ENCODE measurements at regions not wholly inside any gene's neighbourhood (a gene's known extent, or its start where the extent isn't known, plus 50 kb on each side); places are given as distances from the start of the nearest gene placed in this dataset.
"Not testable (repeated sequence)": the region's sequence is repeated elsewhere in the genome, so short reads cannot be mapped to it uniquely, and the experiment has no call there.

DNA sequence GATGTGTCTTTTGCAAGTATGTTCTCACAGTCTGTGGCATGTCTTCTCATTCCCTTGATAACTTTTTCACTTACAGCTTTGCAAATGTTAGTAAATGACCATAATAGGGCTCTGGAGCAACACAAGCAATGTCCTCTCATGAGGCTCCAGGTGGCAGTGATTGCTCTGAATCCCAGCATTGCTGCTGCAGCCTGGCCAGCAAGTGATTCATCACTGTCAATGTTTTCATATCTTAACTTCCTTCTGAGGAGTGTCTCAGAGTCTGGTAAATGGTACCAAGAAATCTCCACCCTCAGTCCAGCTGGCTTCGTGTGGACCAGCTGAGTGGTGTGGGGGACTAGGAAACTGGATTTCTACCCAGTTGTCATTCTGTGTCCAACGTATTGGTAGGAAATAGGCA lies 139.6 kb downstream of the MYLK4 start:
- no peak for DNase-seq (ENCODE audit: insufficient read length, low spot score)

DNA sequence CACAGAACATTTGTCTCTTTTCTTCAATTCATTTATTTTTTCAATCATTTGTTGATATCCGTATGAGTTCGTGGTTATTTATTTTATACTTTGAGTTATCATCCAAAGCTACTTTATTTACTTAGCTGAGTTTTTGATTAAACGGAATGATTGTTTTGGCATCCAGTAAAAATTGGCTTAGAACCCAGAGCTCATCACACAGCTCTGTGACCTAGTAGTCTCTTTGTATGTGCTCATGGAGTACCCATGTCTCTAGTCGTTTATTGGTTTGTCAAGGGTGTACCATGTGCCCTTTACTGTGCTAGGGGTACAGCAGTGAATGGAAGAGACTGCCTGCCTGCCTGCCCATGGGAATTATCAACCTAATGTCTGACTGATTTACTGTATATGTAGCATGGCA lies 142.2 kb downstream of the MYLK4 start:
- DNase-seq (ENCODE audit: insufficient read length, low spot score) (no peak), FAIRE-seq (no peak)

More for the DNA sequence above, 139.6 kb downstream of the MYLK4 start:
- no peak for FAIRE-seq

- FAIRE-seq (no peak), DNase-seq (ENCODE audit: insufficient read length, low spot score) (no peak)
These were observed 150.4 kb downstream of the MYLK4 start for GRCh38 chr6:2600363-2600762.

GRCh38 chr6:2599817-2600216 lies 150.9 kb downstream of the MYLK4 start:
- DNase-seq (ENCODE audit: insufficient read length, low spot score) (no peak), FAIRE-seq (no peak)

- DNase-seq (ENCODE audit: insufficient read length, low spot score) (no peak), FAIRE-seq (no peak)
These were observed 151.9 kb downstream of the MYLK4 start for GRCh38 chr6:2598867-2599266.

- FAIRE-seq (no peak), DNase-seq (ENCODE audit: insufficient read length, low spot score) (no peak)
These were observed 152.7 kb downstream of the MYLK4 start for GRCh38 chr6:2597991-2598390.

DNA sequence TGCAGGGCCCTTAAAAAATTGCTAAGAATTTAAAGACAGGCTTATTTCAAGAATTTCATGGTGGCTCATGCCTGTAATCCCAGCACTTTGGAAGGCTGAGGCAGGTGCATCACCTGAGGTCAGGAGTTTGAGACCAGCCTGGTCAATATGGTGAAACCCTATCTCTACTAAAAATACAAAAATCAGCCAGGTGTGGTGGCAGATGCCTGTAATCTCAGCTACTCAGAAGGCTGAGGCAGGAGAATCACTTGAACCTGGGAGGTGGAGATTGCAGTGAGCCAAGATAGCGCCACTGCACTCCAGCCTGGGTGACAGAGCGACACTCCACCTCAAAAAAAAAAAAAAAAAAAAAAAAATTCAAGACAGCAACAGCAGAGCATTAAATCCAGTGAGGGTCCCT lies 153.3 kb downstream of the MYLK4 start:
- not testable (repeated sequence) for FAIRE-seq; DNase-seq (ENCODE audit: insufficient read length, low spot score)

DNA sequence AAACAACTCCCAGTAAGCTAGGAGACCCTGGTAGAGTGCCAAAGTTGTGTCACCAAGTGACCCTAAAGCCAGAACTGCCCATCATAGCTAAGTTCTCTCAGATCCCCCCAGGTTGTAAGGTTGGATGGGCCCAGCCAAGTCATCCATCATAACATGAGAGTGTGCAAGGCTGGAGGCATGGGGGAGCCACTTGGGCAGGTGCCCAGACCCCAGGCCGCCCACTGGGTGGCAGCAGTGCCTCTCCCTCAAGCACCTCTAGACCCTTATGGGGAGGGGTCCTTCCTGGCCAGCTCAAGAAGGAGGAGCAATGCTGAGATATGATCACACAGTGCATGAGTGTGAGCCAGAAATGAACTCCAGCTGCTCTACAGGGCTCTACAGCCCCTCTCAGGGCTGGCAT lies 154.5 kb downstream of the MYLK4 start:
- no peak for FAIRE-seq

GRCh38 chr6:2594868-2595267 lies 155.9 kb downstream of the MYLK4 start:
- FAIRE-seq (no peak), DNase-seq (ENCODE audit: insufficient read length, low spot score) (no peak)

More for the DNA sequence above, 154.5 kb downstream of the MYLK4 start:
- DNase-seq (ENCODE audit: insufficient read length, low spot score): peak; percentile 31

DNA sequence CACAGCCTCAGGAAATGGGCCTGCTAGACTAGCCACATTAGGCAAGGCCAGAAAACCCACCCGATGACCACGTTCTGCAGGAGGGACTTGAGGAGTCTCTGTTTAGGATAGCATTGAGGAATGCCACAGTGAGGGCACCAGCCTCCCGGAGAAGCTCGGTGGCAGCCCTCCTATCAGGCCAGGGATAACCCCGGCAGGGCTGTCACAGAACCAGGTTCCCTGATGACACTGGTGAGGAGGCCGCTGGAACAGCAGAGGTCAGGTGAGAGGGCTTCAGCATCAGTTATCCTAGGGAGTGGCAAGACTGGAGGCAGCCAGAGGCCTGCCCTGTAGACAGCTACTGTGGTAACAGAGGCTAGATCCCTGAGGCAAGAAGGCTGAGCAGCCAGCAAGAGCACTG lies 157.6 kb downstream of the MYLK4 start:
- FAIRE-seq (no peak), DNase-seq (ENCODE audit: insufficient read length, low spot score) (no peak)

- no peak for DNase-seq (ENCODE audit: insufficient read length, low spot score)
These were observed 161.5 kb downstream of the MYLK4 start for GRCh38 chr6:2589171-2589661.

DNA sequence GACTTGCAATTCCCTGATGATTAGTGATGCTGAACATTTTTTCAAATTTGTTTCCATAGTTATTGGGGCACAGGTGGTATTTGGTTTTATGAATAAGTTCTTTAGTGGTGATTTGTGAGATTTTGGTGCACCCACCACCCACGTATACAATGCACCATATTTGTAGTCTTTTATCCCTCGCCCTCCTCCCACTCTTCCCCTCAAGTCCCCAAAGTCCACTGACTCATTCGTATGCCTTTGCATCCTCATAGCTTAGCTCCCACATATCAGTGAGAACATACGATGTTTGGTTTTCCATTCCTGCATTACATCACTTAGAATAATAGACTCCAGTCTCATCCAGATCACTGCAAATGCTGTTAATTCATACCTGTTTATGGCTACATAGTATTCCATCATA lies 167.3 kb downstream of the MYLK4 start:
- DNase-seq (ENCODE audit: insufficient read length, low spot score) (no peak), FAIRE-seq (no peak)

More at GRCh38 chr6:2589171-2589661, 161.5 kb downstream of the MYLK4 start:
- no peak for FAIRE-seq

DNA sequence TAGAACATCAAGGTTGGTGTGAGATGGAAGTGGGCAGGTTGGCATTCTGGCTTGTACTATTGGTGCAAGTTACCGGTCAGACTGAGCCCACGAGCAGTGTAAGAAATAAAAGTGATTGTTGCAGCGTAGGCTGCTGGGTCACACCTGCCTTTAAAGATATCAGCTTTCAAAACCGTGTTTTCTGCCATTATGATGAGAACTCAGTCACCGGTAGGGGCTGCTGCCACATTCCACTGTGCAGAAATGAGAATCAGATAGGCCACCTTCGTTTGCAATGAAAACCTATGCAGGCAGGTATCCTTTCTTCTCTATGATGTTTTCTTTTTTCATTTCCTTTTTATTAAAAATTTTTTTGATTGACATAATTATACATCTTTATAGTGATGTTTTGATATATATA lies 168.5 kb downstream of the MYLK4 start:
- no peak for FAIRE-seq

GRCh38 chr6:2581611-2582010 lies 169.1 kb downstream of the MYLK4 start:
- no peak for FAIRE-seq
- DNase-seq (ENCODE audit: insufficient read length, low spot score): no peak

More for the DNA sequence above, 168.5 kb downstream of the MYLK4 start:
- DNase-seq (ENCODE audit: insufficient read length, low spot score): no peak

DNA sequence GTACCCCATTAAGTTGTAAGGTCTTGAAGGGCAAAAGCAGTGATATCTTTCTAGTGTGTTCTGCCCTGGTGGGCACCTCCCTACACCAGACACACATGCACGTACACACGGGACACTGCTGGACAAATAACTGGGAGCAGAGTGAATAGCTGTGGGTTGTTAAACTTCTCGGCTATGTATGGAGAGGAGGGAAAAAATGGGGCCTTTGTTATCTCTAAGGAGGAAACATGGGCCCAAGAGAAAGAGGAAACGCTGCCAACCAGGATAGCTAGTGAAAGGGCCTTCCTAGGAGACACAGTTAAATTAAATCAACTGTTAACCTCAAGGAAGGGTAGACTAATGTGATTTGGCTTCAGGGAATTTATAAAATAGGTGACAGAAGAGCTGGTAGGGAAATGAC lies 169.7 kb downstream of the MYLK4 start:
- no peak for FAIRE-seq
- DNase-seq (ENCODE audit: insufficient read length, low spot score): no peak

DNA sequence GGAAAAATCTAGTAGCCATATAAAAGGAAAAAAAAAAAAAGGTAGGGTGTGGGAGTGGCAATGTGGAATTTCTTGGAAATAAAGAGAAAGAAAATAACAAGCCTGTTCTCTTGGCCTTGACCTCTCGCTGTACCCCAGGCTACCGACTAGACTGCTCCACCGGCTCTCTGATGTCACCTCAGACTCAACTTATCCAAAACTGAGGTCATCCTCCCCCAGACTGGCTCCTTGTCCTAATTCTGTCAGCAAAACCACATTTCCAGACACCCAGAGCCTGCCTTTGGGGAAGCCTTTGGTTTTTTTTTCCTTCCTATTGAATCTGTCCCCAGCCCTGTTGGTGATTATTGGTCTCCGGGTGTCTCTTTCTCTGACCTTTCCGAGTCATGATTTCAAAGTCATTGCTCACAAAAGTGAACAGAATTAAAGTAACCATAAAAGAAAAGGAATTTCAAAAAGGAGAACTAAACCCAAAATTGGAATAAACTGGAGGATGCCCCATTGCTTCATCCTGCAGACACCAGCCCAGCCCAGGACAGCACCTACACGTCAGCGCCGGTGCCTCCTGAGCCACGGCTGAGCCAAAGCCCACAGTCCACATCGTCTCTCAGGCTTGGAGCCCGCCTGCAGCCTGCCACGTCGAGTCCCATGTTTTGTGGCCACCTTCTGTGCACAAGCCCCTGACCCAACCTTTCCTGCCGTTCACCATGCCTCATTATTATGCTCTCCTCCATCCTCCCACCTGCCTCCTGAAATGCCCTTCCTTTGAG lies 170.7 kb downstream of the MYLK4 start:
- FAIRE-seq (no peak), DNase-seq (ENCODE audit: insufficient read length, low spot score) (no peak)

DNA sequence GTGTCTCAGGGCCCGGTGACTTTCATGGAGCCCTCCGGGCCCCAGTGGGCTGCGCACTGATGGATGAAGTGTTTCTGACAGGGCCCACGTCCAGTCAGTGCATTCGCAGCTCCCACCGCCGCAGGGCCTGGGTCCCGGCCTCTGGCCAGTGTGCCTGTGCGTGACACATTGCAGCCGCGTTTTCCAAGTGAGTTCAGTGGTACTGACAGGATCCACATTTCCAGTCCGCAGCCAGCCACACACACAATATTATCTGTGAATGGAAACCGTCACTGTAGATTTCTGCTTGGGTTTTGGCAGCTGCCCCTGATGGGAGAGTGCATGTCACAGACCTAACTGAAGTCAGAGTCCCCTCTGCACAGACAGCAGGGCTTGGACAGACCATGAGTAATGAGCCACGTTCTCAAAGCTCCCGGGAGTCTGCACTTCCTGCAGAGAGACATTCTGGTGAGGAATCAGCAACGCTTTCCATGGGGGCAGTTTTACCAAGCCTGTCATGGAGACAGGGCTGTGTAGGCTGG lies 171.4 kb downstream of the MYLK4 start:
- no peak for DNase-seq (ENCODE audit: insufficient read length, low spot score)
- peak; percentile 16 for FAIRE-seq

- DNase-seq (ENCODE audit: insufficient read length, low spot score) (no peak), FAIRE-seq (no peak)
These were observed 172.0 kb downstream of the MYLK4 start for GRCh38 chr6:2578767-2579166.

DNA sequence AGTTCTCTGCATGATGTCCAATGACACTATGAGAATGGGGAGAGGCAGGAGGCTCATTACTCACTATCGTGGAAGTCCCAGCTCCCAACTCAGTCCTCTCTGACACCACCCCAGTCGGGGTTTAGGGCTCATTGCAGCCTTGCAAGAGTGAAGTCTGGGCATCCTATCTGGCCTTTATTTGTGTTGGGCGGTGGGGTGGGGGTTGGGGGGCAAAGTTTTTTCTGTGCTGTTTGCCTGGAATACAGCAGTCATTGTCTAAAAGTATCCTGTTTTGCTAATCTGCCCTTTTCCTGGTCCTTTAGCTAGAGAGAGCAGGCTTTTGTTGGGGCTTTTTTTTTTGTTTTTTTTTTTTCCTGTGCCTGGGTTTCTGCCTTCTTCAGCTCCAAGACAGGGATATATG lies 174.2 kb downstream of the MYLK4 start:
- no peak for FAIRE-seq
- DNase-seq (ENCODE audit: insufficient read length, low spot score): no peak

- no peak for FAIRE-seq
- no peak for DNase-seq (ENCODE audit: insufficient read length, low spot score)
These were observed 175.5 kb downstream of the MYLK4 start for GRCh38 chr6:2575236-2575635.

- FAIRE-seq; DNase-seq (ENCODE audit: insufficient read length, low spot score): not testable (repeated sequence)
These were observed 181.3 kb downstream of the MYLK4 start for GRCh38 chr6:2569420-2569819.

DNA sequence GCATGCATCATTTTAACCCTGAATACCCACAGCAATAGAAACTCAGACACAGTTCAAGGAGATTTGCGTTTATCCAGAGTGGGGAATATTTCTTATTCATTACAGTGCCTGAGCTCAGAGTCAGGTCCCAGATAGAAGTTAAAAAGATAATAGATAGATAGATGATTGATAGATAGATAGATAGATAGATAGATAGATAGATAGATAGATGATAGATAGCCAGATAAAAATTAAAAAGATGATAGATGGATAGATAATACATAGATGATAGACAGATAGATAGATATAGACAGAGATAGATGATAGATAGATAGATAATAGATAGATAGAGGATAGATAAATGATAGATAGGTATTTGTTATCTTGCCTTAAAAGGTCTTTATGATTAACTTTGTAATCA lies 184.7 kb downstream of the MYLK4 start:
- DNase-seq (ENCODE audit: insufficient read length, low spot score): no peak
- no peak for FAIRE-seq
